MM.1S (cell line): ENCODE measurements at regions not wholly inside any gene's neighbourhood (a gene's known extent, or its start where the extent isn't known, plus 50 kb on each side); places are given as distances from the start of the nearest gene placed in this dataset.

Experiments used
- DNase-seq: peaks from one replicate; pipeline ENCODE4 v3.0.0-alpha.2; 2015
- H2AFZ ChIP-seq: fragments of 300-600 bp; sonication (generic); 2 replicates; pipeline ENCODE4 v1.6.0; 2016; ENCODE audit warnings: antibody characterized with exemption, low read length
- H3F3A ChIP-seq: fragments of 300-600 bp; sonication (generic); 2 replicates; pipeline ENCODE4 v1.6.1; 2016; ENCODE audit warnings: mild to moderate bottlenecking, antibody characterized with exemption, low read length, moderate library complexity, mixed read lengths; ENCODE audit not compliant: insufficient read depth
- H3K27ac ChIP-seq: fragments of 300-600 bp; sonication (generic); 2 replicates; pipeline ENCODE4 v1.5.1; 2016; ENCODE audit warnings: mild to moderate bottlenecking, low read length
- H3K27me3 ChIP-seq: fragments of 300-600 bp; sonication (generic); replicated peaks from 2 replicates; pipeline ENCODE4 v1.6.0; 2016; ENCODE audit warnings: low read length; ENCODE audit not compliant: insufficient read depth
- H3K36me3 ChIP-seq: fragments of 300-600 bp; sonication (generic); replicated peaks from 2 replicates; pipeline ENCODE4 v1.6.1; 2016; ENCODE audit warnings: mild to moderate bottlenecking, low read length, mixed read lengths; ENCODE audit not compliant: insufficient read depth
- H3K4me1 ChIP-seq: fragments of 300-600 bp; sonication (generic); 2 replicates; pipeline ENCODE4 v1.6.1; 2016; ENCODE audit warnings: low read length, mixed read lengths
- H3K4me2 ChIP-seq: fragments of 300-600 bp; sonication (generic); 2 replicates; pipeline ENCODE4 v1.6.0; 2016; ENCODE audit warnings: low read depth, low read length
- H3K4me3 ChIP-seq: fragments of 300-600 bp; sonication (generic); 2 replicates; pipeline ENCODE4 v1.5.1; 2016; ENCODE audit warnings: low read length, mixed read lengths
- H3K79me2 ChIP-seq: fragments of 300-600 bp; sonication (generic); 2 replicates; pipeline ENCODE4 v1.6.1; 2016; ENCODE audit warnings: mixed run types, low read length, mixed read lengths
- H3K9ac ChIP-seq: fragments of 300-600 bp; sonication (generic); 2 replicates; pipeline ENCODE4 v1.6.1; 2016; ENCODE audit warnings: low read length, mixed read lengths
- H3K9me2 ChIP-seq: fragments of 300-600 bp; sonication (generic); replicated peaks from 2 replicates; pipeline ENCODE4 v1.6.1; 2016; ENCODE audit warnings: mild to moderate bottlenecking, low read length, mixed read lengths; ENCODE audit not compliant: insufficient read depth
- H3K9me3 ChIP-seq: fragments of 300-600 bp; sonication (generic); replicated peaks from 2 replicates; pipeline ENCODE4 v1.6.1; 2016; ENCODE audit warnings: mild to moderate bottlenecking, low read length, mixed read lengths; ENCODE audit not compliant: insufficient read depth
- H4K20me1 ChIP-seq: fragments of 300-600 bp; sonication (generic); 2 replicates; pipeline ENCODE4 v1.6.1; 2016; ENCODE audit warnings: mild to moderate bottlenecking, low read length, moderate library complexity, mixed read lengths; ENCODE audit not compliant: insufficient read depth
- CTCF ChIP-seq: fragments of 300-600 bp; sonication (generic); IDR thresholded peaks from 2 replicates; pipeline ENCODE4 v1.5.1; 2016; ENCODE audit warnings: antibody characterized with exemption, low read length, mixed read lengths
- EZH2 ChIP-seq: fragments of 300-600 bp; sonication (generic); optimal IDR thresholded peaks from 2 replicates; pipeline ENCODE3; 2017; ENCODE audit warnings: low read depth, mild to moderate bottlenecking, antibody characterized with exemption, low read length, mixed read lengths
- EZH2phosphoT487 ChIP-seq: fragments of 300-600 bp; sonication (generic); IDR thresholded peaks from 2 replicates; pipeline ENCODE4 v1.6.1; 2018; ENCODE audit warnings: antibody characterized with exemption, low read length

GRCh38 chr11:119906376-119906775 is 177.4 kb upstream of the NECTIN1 start:
- Histone ChIP-seq H4K20me1 (no peaks in the 10 kb centered on the region), H3K36me3 (no peaks in the 10 kb centered on the region), H3K9ac (no peak overlapping the region), H3F3A (no peaks in the 10 kb centered on the region), H3K79me2 (no peaks in the 10 kb centered on the region), H3K27me3 (peaks cover 19% of the 10 kb centered on the region; the same call in 1 of the 2 replicates), H3K4me3 (no peak overlapping the region), H3K9me3 (no peaks in the 10 kb centered on the region), H2AFZ (no peak overlapping the region), H3K27ac (no peak overlapping the region), H3K4me2 (no peak overlapping the region), H3K4me1 (no peaks in the 10 kb centered on the region), H3K9me2 (no peaks in the 10 kb centered on the region)
- DNase-seq, result no peak
- TF ChIP-seq EZH2, result no peak
- TF ChIP-seq EZH2phosphoT487, result no peak
- no peak for TF ChIP-seq CTCF

DNA sequence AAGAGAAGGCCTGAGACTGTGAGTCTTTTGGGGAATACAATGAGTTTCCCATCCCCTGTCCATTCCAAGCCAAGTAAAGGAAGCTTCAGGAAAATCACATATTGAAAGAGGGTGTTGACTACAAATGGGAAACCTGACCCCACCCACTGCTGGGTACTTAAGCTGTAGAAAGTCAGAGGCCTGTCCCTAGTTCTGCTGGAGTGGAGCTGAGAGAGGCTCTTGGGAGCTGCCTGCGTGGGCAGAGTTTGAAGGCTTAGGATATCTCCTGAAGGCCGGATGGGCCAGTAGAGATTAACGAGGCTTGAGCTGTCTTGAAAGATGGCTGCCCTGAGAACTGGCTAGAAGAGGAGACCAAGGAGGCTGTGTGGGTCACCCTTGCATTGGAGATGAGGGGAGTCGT is 176.2 kb upstream of the NECTIN1 start:
- no peaks in the 10 kb centered on the region for H3K9me3 ChIP-seq
- H3K4me2 ChIP-seq, result no peak overlapping the region
- H3K9ac ChIP-seq, result no peak overlapping the region
- TF ChIP-seq EZH2phosphoT487 (no peak), EZH2 (no peak), CTCF (no peak)
- no peaks in the 10 kb centered on the region for H3F3A ChIP-seq
- DNase-seq, result no peak
- H2AFZ ChIP-seq, result no peak overlapping the region
- H3K79me2 ChIP-seq, result no peaks in the 10 kb centered on the region
- H3K9me2 ChIP-seq, result no peaks in the 10 kb centered on the region
- peaks cover 19% of the 10 kb centered on the region; the same call in 1 of the 2 replicates for H3K27me3 ChIP-seq
- H3K27ac ChIP-seq, result no peak overlapping the region
- H3K4me1 ChIP-seq, result no peaks in the 10 kb centered on the region
- no peaks in the 10 kb centered on the region for H4K20me1 ChIP-seq
- H3K4me3 ChIP-seq, result no peak overlapping the region
- no peaks in the 10 kb centered on the region for H3K36me3 ChIP-seq

DNA sequence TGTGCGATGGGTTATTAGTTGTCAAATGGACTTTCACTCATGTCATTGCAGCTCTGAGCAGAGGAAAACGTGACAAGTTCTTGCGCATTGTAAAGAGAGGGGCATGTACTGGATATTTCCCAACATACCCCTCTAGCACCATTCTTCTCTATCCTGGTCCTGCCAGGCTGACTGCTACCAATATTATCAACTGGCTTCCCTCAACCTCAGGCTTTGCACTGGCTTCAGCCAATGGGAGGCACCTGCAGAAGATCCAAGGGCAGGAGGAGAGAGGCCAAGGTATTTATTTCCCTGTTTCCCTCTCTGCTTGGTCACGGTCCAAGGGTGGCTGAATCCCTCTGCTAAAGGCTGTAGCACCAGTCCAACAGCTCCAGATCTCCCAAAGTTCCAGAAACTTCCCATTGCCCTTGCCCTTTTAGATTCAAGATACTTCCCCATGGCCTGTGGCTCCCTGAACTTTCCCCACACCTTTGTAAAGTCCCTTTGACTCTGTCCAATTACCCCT is 175.6 kb upstream of the NECTIN1 start:
- Histone ChIP-seq H3K27ac (no peak overlapping the region), H3K79me2 (no peaks in the 10 kb centered on the region), H2AFZ (no peak overlapping the region), H3K4me1 (no peaks in the 10 kb centered on the region), H3F3A (no peaks in the 10 kb centered on the region), H4K20me1 (no peaks in the 10 kb centered on the region), H3K27me3 (peaks cover 19% of the 10 kb centered on the region; the same call in 1 of the 2 replicates), H3K36me3 (no peaks in the 10 kb centered on the region), H3K9ac (no peak overlapping the region), H3K4me2 (no peak overlapping the region), H3K9me2 (no peaks in the 10 kb centered on the region), H3K9me3 (no peaks in the 10 kb centered on the region), H3K4me3 (no peak overlapping the region)
- TF ChIP-seq EZH2 (no peak), EZH2phosphoT487 (no peak), CTCF (no peak)
- no peak for DNase-seq
